Esophagus squamous epithelium (tissue), 5 donors: ENCODE measurements at regions not wholly inside any gene's neighbourhood (a gene's known extent, or its start where the extent isn't known, plus 50 kb on each side); places are given as distances from the start of the nearest gene placed in this dataset.

Source experiments
- DNase-seq: peaks from one replicate; lab custom pipeline; 2025; lab: John Stamatoyannopoulos, UW
- H3K27ac ChIP-seq, 4 donors: fragments of 200-600 bp; sonication (generic); one replicate each; pipeline ENCODE4 v1.5.1; 2016 to 2019; ENCODE audit warnings: mild to moderate bottlenecking in 1 of 4
- H3K27me3 ChIP-seq, 4 donors: fragments of 200-600 bp; sonication (generic); 1 replicate in 3 of 4; 2 replicates in 1 of 4; pipeline versions ENCODE4 v1.5.1 to v1.6.0; 2017 to 2021; ENCODE audit warnings: antibody characterized with exemption in 1 of 4
- H3K36me3 ChIP-seq, 3 donors: fragments of 200-600 bp; sonication (generic); one replicate each; pipeline ENCODE4 v1.5.1; 2016 to 2019
- H3K4me1 ChIP-seq, 3 donors: fragments of 200-600 bp; sonication (generic); one replicate each; pipeline ENCODE4 v1.5.1; 2017 to 2019
- H3K4me3 ChIP-seq, 4 donors: fragments of 200-600 bp; sonication (generic); 1 replicate in 3 of 4; 2 replicates in 1 of 4; pipeline ENCODE4 v1.5.1; 2016 to 2019; ENCODE audit warnings: mild to moderate bottlenecking in 2 of 4, moderate library complexity in 1 of 4
- H3K9me3 ChIP-seq, 3 donors: fragments of 200-600 bp; sonication (generic); one replicate each; pipeline ENCODE4 v1.5.1; 2016 to 2019
- CTCF ChIP-seq, 6 experiments: fragments of 450-650 bp in 4 of 6; fragments of 200-600 bp in 2 of 6; sonication (generic) in 2 of 6; IDR thresholded peaks; one replicate each; pipeline ENCODE4 v1.5.1; 2016 to 2019; ENCODE audit warnings: antibody characterized with exemption in 6 of 6, mild to moderate bottlenecking in 4 of 6, moderate library complexity in 4 of 6
- POLR2A ChIP-seq, 4 donors: fragments of 450-650 bp; IDR thresholded peaks; one replicate each; pipeline ENCODE4 v1.6.1; 2017; ENCODE audit warnings: antibody characterized with exemption in 4 of 4, mild to moderate bottlenecking in 4 of 4, moderate library complexity in 3 of 4
- WGBS, 2 donors: methylation state at CpG; one replicate each; pipeline ENCODE4 v1.1.5; 2018; 5-methylcytosine and 5-hydroxymethylcytosine counted together
- intact Hi-C: fragments of 100-400 bp; cut with DNase I; formaldehyde crosslinking; loops from one replicate; pipeline ENCODE4 v1.15.0; 2022
- donor health status: DM: yes; HTN: yes; CAD: no.

DNA sequence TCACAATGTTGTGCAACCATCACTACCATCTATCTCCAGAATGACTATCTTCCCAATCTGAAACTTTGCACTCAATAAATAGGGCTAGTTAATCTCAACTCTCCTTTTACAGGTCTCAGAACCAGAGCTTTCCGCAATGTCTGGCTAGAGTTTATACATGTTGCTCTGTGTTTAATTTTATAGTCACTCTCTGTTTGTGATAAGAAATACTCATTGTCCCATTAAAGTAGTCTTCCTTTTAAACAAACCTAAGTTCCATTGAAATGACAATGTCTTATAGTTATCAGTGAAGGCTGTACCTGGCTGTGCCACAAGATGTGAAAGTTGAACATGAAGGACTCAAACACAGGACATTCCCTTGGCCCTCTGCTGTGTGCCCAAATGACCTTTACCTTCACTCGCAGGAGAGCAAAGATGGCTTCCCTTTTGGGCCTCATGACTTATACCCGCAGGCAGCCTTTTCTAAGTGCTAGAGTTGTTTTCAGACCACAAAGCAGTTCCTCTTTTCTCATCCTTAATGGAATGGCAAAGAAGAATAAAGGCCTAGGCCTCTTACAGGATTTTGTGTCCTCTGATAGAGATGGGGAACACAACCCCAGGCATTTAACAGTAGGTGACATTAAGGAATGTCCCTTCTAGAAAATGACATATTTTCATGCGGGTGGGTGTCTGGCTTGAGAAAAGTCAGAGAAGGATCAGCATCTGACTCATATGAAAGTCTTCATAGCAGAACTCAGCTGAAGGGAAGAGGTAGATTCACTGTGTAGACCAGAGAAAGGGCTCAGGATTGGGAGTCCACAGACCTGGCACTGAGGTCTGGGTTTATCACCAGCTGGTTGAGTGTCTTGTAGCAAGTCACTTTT, 69.6 kb upstream of the ATP10B start:
- Histone ChIP-seq H3K27me3 (no peaks in the 10 kb centered on the region), H3K27ac (no peak overlapping the region), H3K36me3 (no peaks in the 10 kb centered on the region), H3K4me3 (no peak overlapping the region), H3K4me1 (peaks cover 8 to 43% (median 10%) of the 10 kb centered on the region in 3 donors), H3K9me3 (no peaks in the 10 kb centered on the region)
- WGBS, 2 donors, result 94 to 96% methylated on average over 4 of the region's 4 CpGs
- intact Hi-C loops, result no loop called here
- TF ChIP-seq POLR2A (IDR thresholded peaks at IDR 0.05) (no peak), CTCF (IDR thresholded peaks at IDR 0.05) (no peak)
- no peak for DNase-seq

- no peak overlapping the region for H3K4me3 ChIP-seq
- DNase-seq, result no peak
- peaks cover 3 to 23% (median 8%) of the 10 kb centered on the region in 3 donors for H3K4me1 ChIP-seq
- WGBS, 2 donors, result 87 to 90% methylated on average over 8 of the region's 8 CpGs
- no peaks in the 10 kb centered on the region for H3K27me3 ChIP-seq
- no peak overlapping the region for H3K27ac ChIP-seq
- intact Hi-C loops, result no loop called here
- H3K36me3 ChIP-seq, result no peaks in the 10 kb centered on the region
- TF ChIP-seq POLR2A (IDR thresholded peaks at IDR 0.05) (no peak), CTCF (IDR thresholded peaks at IDR 0.05) (no peak)
- no peaks in the 10 kb centered on the region for H3K9me3 ChIP-seq
Measured at GRCh38 chr5:160919626-160920025, 67.6 kb upstream of the ATP10B start.

DNA sequence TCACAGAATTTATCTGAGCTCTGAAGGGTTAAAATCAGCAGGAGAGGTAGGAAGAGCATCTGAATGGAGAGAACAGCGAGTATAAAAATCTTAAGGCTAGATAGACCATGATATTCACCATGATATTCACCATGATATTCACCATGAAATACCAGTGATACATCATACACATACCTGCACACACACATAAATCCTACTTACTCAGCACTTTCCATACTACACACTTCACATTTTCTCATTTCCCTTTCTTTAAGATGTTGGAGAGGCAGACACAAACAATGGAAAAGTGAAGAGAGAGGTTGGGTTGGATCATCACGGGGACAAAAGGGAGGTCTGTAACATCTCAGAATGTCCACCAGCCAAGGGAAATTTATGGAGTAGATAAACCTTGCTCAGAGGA, 66.4 kb upstream of the ATP10B start:
- intact Hi-C loops, result no loop called here
- H3K27me3 ChIP-seq, result no peaks in the 10 kb centered on the region
- H3K4me3 ChIP-seq, result no peak overlapping the region
- DNase-seq, result no peak
- TF ChIP-seq CTCF (IDR thresholded peaks at IDR 0.05) (no peak), POLR2A (IDR thresholded peaks at IDR 0.05) (no peak)
- H3K4me1 ChIP-seq, result peaks cover 0 to 10% (median 3%) of the 10 kb centered on the region in 3 donors
- no peak overlapping the region for H3K27ac ChIP-seq
- WGBS, 2 donors, result 82 to 88% methylated on average over 2 of the region's 2 CpGs
- H3K9me3 ChIP-seq, result no peaks in the 10 kb centered on the region
- H3K36me3 ChIP-seq, result no peaks in the 10 kb centered on the region

DNA sequence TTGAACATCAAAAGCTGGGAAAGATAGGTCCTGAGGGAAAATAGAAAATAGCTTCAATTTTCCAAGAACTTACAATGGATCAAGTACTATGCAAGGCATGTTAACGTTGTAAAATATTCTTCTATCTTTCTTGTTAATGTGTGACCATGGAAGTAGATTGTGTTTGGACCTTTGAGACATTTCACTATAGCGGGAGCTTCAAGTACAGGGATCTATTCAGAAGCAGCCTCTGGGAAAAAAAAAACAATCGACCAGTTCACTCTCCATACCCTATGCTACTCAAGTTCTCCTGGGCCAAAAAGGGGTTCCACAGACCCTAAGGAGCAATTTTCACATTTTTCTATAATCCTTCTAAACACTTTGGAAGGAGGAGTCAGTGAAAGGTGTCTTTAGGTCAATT, 54.1 kb upstream of the ATP10B start:
- no peak overlapping the region for H3K4me3 ChIP-seq
- TF ChIP-seq CTCF (IDR thresholded peaks at IDR 0.05), result no peak
- no peak for TF ChIP-seq POLR2A (IDR thresholded peaks at IDR 0.05)
- H3K9me3 ChIP-seq, result no peaks in the 10 kb centered on the region
- no peak overlapping the region for H3K27ac ChIP-seq
- no peaks in the 10 kb centered on the region for H3K27me3 ChIP-seq
- H3K36me3 ChIP-seq, result no peaks in the 10 kb centered on the region
- WGBS, 2 donors, result 78 to 84% methylated on average over 3 of the region's 3 CpGs
- intact Hi-C loops, result no loop called here
- no peak for DNase-seq
- peaks cover 0 to 8% (median 0%) of the 10 kb centered on the region in 3 donors for H3K4me1 ChIP-seq

- no peak for DNase-seq
- H3K27me3 ChIP-seq, result no peaks in the 10 kb centered on the region
- no peak overlapping the region for H3K27ac ChIP-seq
- H3K9me3 ChIP-seq, result no peaks in the 10 kb centered on the region
- H3K4me3 ChIP-seq, result no peak overlapping the region
- TF ChIP-seq CTCF (IDR thresholded peaks at IDR 0.05) (no peak), POLR2A (IDR thresholded peaks at IDR 0.05) (no peak)
- no peaks in the 10 kb centered on the region for H3K36me3 ChIP-seq
- intact Hi-C loops, result no loop called here
- H3K4me1 ChIP-seq, result peaks cover 0 to 8% (median 0%) of the 10 kb centered on the region in 3 donors
- WGBS, 2 donors, result 55 to 57% methylated on average over 1 of the region's 1 CpG
Measured at GRCh38 chr5:160905285-160905684, 53.3 kb upstream of the ATP10B start.
